SIG-M5 treated with dmso at 0.1 percent for 504 hours (cell line): ENCODE measurements at regions not wholly inside any gene's neighbourhood (a gene's known extent, or its start where the extent isn't known, plus 50 kb on each side); places are given as distances from the start of the nearest gene placed in this dataset.
A peak's percentile ranks its signal among the peaks of the same experiment; 100 is the strongest.

Experiments
- DNase-seq: peaks from one replicate; lab custom pipeline; 2025; ENCODE audit not compliant: unreplicated experiment; lab: John Stamatoyannopoulos, UW

GRCh38 chr3:194832346-194833104, 146.8 kb downstream of the FAM43A start:
- no peak for DNase-seq

GRCh38 chr3:194833114-194833910, 147.6 kb downstream of the FAM43A start:
- DNase-seq: no peak

- DNase-seq: no peak
Observed at GRCh38 chr3:194836661-194837060, 151.0 kb downstream of the FAM43A start.

- DNase-seq: no peak
Observed at GRCh38 chr3:194837457-194838127, 151.9 kb downstream of the FAM43A start.

- DNase-seq: no peak
Observed at GRCh38 chr3:194838236-194838635, 152.6 kb downstream of the FAM43A start.

GRCh38 chr3:194840661-194841514, 155.2 kb downstream of the FAM43A start:
- DNase-seq: peak; percentile 25

- no peak for DNase-seq
Observed at GRCh38 chr3:194841515-194841841, 155.8 kb downstream of the FAM43A start.

- peak; percentile 41 for DNase-seq
Observed at GRCh38 chr3:194843556-194843955, 157.9 kb downstream of the FAM43A start.

- DNase-seq: no peak
Observed at GRCh38 chr3:194844046-194844445, 158.4 kb downstream of the FAM43A start.

GRCh38 chr3:194849166-194849875, 163.6 kb downstream of the FAM43A start:
- DNase-seq: no peak

- DNase-seq: no peak
Observed at GRCh38 chr3:194851254-194851653, 165.6 kb downstream of the FAM43A start.

- DNase-seq: no peak
Observed at GRCh38 chr3:194851941-194852340, 166.3 kb downstream of the FAM43A start.

GRCh38 chr3:194852345-194852744, 166.7 kb downstream of the FAM43A start:
- no peak for DNase-seq

- no peak for DNase-seq
Observed at GRCh38 chr3:194852831-194853508, 167.3 kb downstream of the FAM43A start.

- no peak for DNase-seq
Observed at GRCh38 chr3:194854206-194854605, 168.5 kb downstream of the FAM43A start.

- peak; percentile 35 for DNase-seq
Observed at GRCh38 chr3:194854659-194855390, 169.1 kb downstream of the FAM43A start.

GRCh38 chr3:194856296-194856695, 170.6 kb downstream of the FAM43A start:
- DNase-seq: no peak

GRCh38 chr3:194857469-194858113, 171.9 kb downstream of the FAM43A start:
- no peak for DNase-seq

GRCh38 chr3:194858382-194858781, 172.7 kb downstream of the FAM43A start:
- DNase-seq: no peak
